NCI-H2029 (cell line): ENCODE measurements at regions not wholly inside any gene's neighbourhood (a gene's known extent, or its start where the extent isn't known, plus 50 kb on each side); places are given as distances from the start of the nearest gene placed in this dataset.
A peak's percentile ranks its signal among the peaks of the same experiment; 100 is the strongest.

Experiments used
- DNase-seq: peaks from one replicate; lab custom pipeline; 2025; lab: John Stamatoyannopoulos, UW

DNA sequence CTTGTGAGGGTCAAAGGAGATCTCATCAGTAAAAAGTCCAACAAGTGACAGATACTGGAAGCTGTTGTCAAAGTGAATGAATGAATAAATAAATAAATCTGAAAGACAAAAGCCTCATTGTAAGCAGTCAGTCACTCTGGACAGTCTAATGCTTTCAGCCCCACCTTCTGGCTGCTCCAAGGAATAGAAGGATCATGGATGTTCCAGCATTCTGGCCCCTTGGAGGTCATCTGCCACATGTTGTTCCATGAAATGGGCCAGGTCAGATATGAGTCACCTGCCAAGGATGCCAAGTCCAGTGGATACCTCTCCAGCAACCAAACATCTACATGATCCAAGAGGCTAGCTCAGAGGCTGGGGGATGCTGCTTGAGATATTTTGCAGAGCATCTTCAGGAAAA, 185.6 kb downstream of the BMP7 start:
- no peak for DNase-seq

DNA sequence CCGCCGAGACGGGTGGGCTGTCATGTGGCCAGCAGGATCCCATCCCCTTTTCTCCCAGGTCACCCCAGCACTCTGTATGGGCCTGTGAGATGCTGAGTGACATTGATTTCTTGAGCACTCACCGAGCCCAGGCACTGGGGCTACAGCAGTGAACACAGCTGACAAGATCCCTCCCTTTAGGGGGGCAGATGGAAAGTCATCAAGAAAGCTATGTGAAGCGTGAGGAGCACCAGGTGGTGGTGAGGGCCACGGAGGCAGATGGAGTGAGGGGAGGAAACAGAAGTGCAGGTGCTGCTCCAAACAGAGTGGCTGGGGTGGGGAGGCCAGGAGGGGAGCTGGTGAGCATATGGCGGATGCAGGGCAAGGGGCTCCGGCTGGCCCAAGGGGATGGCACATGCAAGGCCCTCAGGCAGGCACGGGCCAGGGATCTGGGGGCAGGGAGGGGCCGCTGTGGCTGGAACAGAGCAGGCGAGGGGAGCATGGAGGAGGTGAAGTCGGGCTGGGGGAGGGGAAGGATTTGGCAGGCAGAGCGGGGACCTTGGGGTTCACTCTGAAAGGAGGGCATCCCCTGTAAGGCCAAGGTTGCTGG, 184.0 kb downstream of the BMP7 start:
- no peak for DNase-seq

DNA sequence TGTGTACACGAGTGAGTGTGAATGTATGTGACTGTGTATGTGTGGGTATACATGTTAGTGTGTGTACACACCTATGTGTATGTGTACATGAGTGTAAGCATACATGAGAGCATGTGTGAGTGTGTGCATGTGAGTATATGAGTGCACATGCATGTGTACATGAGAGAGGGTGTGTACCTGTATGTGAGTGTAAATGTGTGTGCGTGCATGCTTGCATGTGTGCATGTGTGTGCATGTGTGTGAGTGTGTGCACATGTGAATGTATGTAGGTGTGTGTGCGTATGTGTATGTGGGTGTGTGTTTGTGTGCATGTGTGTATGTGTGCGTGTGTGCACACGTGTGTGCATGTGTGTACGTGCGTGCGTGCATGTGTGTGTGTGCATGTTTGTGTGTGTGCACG, 183.4 kb downstream of the BMP7 start:
- DNase-seq, result no peak

DNA sequence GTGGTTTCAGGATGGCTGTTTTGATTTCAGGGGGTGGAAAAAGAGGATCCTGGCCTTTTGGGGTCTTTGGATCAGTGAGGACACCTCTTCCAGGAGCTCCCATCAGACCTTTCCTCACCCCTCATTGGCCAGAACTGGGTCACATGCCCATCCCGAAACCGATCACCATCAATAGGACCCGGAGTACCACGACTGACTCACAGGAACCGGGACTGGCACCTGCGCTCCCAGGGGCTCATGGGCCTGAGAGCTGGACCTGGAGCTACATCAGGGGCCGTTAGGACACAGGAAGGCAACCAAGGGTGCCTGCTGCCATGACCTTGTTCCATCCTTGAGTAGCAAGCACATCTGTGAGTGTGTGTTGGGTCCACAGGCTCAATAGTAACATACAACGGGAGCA, 180.4 kb downstream of the BMP7 start:
- no peak for DNase-seq

DNA sequence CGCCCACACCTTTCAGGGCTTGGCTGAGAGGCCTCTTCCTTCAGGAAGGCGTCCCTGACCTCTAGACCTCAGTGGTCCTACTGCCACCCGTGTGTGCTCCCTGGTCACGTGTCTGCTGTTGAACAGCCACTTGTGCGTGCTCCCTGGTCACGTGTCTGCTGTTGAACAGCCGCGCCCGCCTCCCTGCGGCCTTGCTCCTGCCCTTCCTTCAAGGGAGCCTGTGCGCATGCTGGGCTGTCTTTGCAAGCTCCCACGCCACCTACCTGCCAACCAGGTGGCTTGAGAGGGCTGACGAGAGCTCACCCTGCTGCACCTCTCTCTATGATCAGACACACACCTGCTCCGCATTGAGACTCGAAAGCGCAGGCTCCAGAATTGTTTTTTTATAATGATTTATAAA, 179.3 kb downstream of the BMP7 start:
- no peak for DNase-seq

DNA sequence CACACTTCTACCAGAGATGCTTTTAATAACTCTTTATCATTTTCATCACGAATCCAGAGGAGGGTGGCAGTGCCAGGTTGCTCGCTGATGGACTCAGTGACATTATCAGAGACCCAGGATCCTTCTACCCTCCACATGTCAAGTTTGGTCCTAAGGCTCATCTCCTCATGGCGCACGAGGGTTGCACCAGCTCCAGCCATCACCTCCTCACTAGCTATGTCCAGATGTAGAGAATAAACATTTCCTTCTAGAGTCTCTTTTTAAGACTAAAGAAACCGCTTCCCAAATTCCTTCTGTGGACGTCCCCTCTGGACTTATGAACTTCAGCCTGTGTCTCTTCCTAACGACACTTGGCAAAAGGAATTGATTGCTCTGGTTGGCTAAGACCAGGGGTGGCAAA, 178.7 kb downstream of the BMP7 start:
- DNase-seq, result no peak

DNA sequence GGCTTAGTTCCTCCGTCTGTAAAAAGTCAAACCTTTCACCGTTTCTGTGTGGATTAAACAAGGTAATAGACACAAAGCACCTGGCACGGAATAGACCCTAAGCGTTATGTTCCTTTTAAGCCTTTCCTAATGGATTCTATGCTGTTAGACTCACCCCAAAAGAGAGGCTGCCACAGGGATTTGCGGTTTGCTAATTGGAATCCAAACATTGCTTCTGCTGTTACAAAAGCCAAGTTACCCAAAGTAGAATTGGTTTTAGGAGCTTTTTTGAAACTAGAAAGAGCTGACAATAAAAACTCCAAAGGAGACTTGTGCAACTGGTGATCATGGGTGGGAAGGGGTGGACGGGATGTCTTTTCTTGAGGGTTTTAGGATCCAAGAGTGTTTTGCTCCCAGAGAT, 178.0 kb downstream of the BMP7 start:
- no peak for DNase-seq

DNA sequence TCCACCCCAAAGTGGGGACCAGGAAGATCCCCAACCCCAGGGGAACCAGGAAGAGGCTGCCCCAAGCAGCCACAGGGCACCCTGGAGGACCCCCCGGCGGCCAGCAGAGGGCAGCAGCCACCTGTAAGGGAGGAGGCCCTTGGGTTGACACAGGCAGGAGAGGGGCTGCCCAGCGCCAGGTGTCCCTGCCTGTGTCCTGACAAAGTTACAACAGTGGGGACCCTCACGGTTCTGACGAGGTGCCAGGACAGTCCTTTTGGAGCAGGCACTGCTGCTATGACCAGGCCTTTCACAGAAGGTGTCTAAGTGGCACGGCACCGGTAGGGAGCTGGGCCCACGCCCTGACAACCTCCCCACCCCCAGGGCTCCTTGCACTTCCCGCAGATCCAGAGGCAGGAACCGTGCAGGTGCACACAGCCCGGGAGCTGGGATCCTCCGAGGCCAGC, 176.7 kb downstream of the BMP7 start:
- peak; percentile 40 for DNase-seq

DNA sequence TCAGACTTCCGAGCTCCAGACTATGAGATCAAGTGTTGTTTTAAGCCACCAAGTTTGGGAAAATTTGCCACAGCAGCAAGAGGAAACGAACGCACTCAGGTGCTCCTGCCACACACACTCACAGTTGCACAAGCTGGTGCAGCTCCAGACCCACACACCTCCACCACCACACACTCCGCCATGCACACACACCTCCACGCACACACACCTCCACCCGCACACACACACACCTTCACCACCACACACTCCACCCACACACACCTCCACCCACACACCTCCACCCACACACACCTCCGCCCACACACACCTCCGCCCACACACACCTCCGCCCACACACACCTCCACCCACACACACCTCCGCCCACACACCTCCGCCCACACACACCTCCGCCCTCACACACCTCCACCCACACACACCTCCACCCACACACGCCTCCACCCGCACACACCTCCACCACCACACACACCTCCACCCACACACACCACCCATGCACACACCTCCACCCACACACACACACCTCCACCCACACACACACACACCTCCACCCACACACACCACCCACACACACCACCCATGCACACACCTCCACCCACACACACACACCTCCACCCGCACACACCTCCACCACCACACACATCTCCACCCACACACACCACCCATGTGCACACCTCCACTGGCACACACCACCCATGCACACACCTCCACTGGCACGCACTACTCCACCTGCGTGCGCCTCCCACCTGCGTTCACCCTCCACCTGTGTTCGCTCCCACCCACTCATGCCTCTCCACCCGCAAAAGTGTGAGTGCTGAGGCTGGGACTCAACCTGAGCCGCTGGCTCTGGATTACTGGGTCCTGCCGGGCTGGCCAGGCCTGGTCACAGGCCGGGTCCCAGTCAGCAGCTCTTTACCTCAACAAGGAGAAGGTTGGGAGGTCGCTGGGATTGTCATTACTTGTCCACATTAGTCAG, 175.6 kb downstream of the BMP7 start:
- no peak for DNase-seq

DNA sequence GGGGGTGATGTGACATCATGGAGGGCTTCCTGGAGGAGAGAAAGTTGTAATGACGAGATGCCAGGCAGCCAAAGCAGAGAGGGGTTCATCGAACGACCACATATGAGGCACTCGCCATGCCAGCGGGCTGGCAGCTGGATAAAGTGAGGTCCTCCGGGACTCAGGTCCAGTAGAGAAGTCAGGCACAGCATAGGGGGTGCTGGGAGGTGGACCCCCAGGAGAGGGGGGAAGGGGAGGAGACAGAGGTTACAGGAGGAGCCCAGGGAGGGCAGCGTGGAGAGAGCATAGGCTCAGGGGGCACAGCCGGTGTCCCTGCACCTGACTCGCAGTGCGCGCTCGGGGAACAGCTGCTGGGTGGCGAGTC, 174.7 kb downstream of the BMP7 start:
- no peak for DNase-seq

DNA sequence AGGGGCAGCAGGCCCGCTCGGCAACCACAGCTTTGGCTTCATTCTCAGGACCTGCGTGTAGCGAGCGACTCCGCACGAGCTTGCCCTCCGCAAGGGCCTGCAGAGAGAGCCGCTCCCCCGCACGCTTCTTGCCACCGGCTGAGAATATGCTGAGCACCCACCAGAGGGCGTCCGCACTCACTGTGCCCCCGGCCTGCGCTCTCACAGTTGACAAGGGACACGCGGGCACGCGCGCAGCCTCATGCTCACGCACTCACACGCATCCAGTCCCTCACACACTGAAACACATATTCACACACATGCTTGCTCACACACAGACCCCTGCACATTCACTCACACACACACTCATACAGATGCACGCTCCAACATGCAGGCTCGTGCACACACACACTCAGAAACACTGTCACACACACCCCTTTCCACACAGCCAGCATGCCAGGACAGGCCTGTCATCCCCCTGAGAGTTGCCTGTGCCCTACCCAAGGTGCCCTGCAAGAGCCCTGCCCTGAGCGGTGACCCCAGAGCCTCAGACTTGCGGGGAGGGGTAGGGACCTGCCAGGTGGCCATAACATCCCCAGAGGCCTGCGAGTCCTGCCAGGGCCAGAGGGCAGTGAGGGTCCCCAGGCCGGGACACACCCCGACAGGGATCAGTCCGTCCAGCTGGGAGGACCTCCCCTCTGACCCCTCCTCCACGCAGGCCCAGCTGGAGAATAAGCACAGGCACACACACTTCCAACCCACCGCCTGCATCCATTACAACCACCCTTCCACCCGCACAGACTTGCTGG, 174.1 kb downstream of the BMP7 start:
- DNase-seq, result peak; percentile 28

DNA sequence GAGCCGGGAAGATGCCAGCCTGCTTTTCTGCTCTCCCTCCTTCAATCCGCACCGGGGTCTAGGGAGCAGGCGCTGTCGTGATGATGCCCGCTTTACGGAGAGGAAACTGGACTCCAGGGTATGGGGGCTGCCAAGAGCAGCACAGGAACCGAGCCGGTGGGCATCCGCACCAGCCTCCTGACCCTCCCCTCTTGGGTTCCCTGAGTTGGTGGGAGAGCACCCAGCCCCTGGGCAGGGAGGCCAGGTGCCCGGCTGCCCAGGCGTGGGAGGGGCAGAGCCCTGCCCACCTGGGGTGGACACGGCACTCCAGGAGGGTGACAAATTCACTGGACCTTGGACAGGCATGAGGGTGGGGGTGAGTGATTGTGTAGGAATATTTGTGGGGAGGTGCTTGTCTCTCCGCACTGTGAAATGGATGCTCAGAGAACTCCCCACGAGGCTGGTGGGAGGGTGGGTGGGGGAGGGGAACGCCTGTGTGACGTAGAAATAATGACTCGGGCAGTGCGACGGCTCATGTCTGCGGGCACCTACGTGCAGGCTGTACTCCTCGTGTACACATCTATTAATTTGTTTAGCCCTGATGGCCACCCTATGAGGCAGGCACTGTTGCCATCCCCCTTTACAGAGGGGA, 173.4 kb downstream of the BMP7 start:
- no peak for DNase-seq

DNA sequence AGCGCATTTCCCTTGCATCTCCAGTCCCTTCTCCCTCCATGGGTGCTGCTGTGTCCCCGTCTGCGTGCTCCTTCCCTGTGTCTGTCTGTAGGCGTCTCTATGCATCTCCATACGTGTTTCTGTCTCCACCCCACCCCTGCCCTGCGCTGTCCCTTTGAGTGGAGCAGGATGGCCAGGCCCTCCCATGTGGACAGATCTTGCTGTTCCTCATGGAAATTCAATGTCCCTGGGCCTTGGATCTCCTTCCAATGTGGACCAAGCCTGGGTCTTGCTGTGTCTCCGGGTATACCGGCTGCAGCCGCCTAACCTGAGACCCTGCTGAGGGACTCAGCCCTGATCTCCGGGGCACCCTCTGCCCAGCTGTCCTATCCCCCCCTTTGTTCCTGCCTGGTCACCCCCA, 172.7 kb downstream of the BMP7 start:
- no peak for DNase-seq

DNA sequence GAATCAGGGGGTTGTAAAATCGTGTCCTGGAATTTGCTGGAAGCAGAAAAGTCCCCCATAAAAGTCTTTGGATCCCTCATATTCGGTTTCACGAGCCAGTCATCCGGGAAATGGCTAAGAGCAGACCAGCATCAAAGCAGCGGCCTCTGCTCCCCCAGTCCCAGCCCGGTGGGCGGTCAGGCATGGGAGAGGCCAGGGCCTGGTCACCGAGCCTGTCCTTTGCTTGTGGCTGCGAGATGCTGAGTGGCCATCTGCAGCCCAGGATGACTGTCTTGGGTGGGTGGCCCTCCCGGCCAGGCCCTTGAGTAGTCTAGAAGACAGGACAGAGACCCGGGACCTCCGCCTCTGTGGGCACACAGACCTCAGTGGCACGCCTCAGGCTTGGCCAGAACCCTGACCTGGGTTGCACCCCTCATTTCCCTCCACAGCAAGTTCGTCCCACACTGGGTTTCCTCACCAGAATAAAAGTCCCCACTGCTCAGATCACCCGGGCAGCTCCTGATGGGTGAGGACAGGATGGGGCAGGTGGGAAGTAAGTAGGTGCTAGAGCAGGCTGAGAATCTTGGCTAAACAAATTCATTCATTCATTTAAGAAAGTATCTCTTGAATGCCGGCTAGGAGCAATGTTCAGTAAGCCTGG, 172.1 kb downstream of the BMP7 start:
- no peak for DNase-seq

DNA sequence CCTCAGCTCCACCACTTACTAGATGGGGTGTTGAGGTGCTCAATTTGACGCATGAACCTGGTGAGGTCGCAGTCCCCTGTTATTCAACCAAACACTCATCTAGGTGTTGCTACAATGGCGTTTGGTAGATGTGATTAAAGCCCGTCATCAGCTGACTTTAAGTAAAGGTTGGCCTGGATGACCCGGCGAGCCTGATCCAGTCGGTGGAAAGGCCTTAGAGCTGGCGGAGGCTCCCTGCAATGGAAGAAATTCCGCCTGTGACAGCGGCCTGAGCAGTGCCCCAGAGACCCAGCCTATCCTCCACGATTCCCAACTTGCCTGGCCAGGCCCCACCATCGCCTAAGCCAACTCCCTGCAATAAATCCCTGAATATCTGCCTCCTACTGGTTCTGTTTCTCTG, 171.4 kb downstream of the BMP7 start:
- DNase-seq, result no peak

DNA sequence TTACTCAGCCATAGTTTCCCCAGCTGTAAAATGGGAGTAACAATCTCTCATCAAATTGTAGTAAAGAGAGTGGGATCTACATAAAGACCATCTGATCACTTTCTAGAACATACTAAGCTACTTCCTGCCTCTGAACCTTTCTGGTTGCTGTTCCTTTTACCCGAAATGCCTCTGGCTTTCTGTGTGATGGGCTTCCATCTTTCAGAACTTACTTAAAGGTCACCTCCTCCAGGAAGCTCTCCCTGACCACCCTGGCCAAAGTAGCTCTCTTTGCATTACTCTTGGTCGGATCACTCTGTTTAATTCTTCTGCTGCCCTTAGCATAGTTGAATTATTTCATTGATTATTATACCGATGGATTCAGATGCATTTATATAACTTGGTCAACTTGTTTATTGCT, 171.0 kb downstream of the BMP7 start:
- no peak for DNase-seq

DNA sequence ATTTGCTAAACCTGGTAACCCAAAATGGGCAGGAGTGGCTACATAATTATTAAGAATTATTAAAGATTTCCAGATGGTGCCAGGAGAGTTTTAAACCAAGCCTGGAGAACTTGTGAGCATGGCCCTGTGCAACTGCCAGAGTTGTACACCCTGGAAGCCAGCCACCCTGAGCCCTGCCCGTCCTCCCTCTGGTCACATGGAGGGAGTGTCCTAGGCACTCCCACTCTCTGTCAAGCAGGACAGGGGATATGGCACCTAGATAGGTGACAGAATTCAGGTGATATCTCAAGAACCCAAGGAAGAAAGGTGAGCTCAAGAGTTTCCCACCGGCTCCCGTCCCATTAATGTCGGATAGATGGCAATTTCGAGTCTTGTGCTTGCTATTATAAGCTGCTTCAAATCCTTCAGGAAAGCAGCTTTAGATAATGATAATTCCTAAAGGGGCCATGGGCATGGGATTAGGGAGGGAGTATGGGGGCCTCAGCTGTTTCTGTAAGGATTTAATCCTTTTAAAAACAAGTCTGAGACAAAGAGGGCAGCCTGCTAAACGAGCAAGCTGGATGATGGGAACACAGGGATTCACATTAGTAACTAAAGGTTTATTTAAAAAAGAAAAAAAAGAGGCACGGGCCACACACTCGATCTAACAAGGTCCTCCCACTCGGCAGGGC, 169.1 kb downstream of the BMP7 start:
- no peak for DNase-seq

DNA sequence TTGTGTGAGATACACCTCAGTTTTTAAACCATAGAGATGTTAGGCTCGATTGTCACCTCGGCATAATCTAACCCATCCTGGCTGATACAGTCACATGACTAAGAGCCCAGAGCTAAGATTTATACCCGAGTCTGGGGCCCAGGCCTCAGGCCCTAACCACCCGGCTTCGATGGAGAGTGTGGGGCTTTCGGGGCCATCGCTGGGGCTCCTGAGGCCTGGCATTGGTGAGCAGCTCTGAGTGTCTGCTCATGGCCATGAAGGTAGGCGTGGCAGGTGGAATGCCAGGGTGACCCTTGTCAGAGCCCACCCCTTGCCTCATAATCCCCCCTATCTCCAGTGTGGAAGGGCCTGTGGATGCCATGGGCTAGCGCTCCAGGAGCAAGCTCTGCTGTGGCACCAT, 164.3 kb downstream of the BMP7 start:
- DNase-seq, result no peak

DNA sequence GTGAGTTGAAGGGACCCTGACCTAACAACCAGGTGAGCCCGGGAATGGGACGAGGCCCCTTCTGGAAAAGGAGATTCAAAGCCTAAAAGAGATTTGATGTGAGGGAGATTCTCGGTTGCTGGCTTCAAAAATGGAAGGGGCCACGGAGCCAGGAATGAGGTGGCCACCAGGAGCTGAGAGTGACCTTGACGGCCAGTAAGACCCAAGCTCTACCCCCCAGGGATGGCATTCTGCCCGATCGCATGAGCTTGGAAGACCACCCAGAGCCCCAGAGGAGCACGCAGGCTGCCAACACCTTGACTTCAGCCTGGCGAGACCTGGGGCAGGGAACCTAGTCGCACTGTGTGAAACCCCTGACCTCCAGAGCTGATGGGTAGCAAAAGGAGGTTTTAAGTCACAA, 163.9 kb downstream of the BMP7 start:
- DNase-seq, result no peak

DNA sequence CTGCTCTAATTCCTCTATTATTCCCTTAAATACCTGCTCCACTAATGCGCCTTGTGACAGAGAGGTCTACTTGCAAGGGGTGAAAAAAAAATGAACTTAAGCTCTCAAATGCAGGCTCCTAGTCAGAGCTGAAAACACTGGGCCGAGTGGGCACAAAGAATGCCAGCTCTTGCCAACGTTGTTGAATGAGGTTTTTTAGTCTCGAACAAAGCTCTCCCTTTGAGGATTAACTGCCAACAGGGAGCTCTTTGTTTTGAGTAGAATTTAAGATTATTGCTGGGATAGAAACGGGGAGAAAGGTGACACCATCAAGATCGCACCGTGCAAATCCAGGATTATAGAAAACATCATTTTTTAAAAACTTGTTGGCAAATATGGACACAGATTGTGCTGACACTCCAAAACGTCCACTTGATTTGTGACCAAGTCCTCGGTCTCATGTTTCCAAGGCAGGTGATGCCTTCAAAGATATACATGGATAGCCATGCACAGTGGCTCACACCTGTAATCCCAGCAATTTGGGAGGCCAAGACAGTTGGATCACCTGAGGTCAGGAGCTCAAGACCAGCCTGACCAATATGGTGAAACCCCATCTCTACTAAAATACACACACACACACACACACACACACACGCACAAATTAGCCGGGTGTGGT, 163.2 kb downstream of the BMP7 start:
- no peak for DNase-seq

DNA sequence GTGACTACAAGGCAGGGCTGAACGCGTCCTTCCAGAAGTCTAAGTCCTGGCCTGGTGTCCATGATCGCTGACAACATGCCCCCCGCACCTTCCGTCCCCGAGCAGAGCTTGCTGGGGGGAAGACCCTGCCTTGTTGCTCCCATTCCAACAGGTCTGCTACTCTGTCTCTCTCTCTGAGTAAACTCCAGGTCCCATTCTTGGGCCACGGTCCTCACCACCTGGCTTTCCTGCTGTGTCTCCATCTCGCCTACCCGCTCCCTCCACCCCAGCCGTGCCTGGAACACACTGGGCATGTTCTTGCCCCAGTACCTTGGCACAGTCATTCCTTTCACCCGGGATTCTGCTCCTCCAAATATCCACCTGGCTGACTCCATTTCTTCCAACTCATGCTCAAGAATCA, 162.3 kb downstream of the BMP7 start:
- DNase-seq, result no peak
